ENCODE measurements at regions not wholly inside any gene's neighbourhood (a gene's known extent, or its start where the extent isn't known, plus 50 kb on each side); places are given as distances from the start of the nearest gene placed in this dataset.

GRCh38 chr18:26777351-26778053, 88.0 kb downstream of the AQP4 start:
- TF ChIP-seq POLR2A (IDR thresholded peaks at IDR 0.05), result no peak
- TF ChIP-seq CTCF (IDR thresholded peaks at IDR 0.05), result no peak

Measured in prostate gland (tissue), 2 donors.